NB4 (cell line): ENCODE measurements at regions not wholly inside any gene's neighbourhood (a gene's known extent, or its start where the extent isn't known, plus 50 kb on each side); places are given as distances from the start of the nearest gene placed in this dataset.

Experiments
- DNase-seq: peaks from one replicate; pipeline ENCODE4 v3.0.0; 2010; ENCODE audit warnings: low read depth
- H3K4me3 ChIP-seq: one replicate; pipeline ENCODE4 v1.5.1; 2011; ENCODE audit warnings: mild to moderate bottlenecking, low read depth, low read length, moderate library complexity
- CTCF ChIP-seq: IDR thresholded peaks from one replicate; pipeline ENCODE4 v1.5.1; 2012; ENCODE audit warnings: low read depth, low read length
- MAX ChIP-seq: IDR thresholded peaks from 2 replicates; pipeline ENCODE4 v1.6.1; 2011; ENCODE audit warnings: low read depth, low read length
- MYC ChIP-seq: IDR thresholded peaks from 2 replicates; pipeline ENCODE4 v1.6.1; 2011; ENCODE audit warnings: low read depth, low read length
- POLR2A ChIP-seq: IDR thresholded peaks from 2 replicates; pipeline ENCODE4 v1.6.1; 2011; ENCODE audit warnings: mild to moderate bottlenecking; ENCODE audit not compliant: insufficient read length; ENCODE audit errors: extremely low read depth

GRCh38 chr10:47165711-47166404, 134.1 kb upstream of the GDF10 start:
- H3K4me3 ChIP-seq, result peak overlapping the region; percentile 40
- peak; percentile 90 for DNase-seq
- no peak for TF ChIP-seq CTCF
- peak; percentile 44 for TF ChIP-seq POLR2A
- peak; percentile 94 for TF ChIP-seq MYC
- peak; percentile 89 for TF ChIP-seq MAX

- H3K4me3 ChIP-seq, result peak overlapping the region; percentile 40
- no peak for TF ChIP-seq MYC
- DNase-seq, result no peak
These were observed 133.6 kb upstream of the GDF10 start for GRCh38 chr10:47166405-47166777.

GRCh38 chr10:47166808-47167581, 133.0 kb upstream of the GDF10 start:
- TF ChIP-seq POLR2A, result peak; percentile 27
- peak; percentile 60 for DNase-seq
- H3K4me3 ChIP-seq, result peak overlapping the region; percentile 42

- peak overlapping the region; percentile 42 for H3K4me3 ChIP-seq
- no peak for TF ChIP-seq MYC
- 0 out of 2 replicates have a peak, but pooled peaks have one; percentile 5 for TF ChIP-seq MAX
- DNase-seq, result no peak
These were observed 132.4 kb upstream of the GDF10 start for GRCh38 chr10:47167591-47167990.

- TF ChIP-seq POLR2A (no peak), MYC (no peak), MAX (no peak), CTCF (no peak)
- no peak for DNase-seq
- no peak overlapping the region for H3K4me3 ChIP-seq
These were observed 130.4 kb upstream of the GDF10 start for GRCh38 chr10:47169581-47169980.

- TF ChIP-seq MYC, result no peak
- no peak for TF ChIP-seq POLR2A
- TF ChIP-seq CTCF, result no peak
- no peak for TF ChIP-seq MAX
- no peak for DNase-seq
- H3K4me3 ChIP-seq, result no peak overlapping the region
These were observed 126.0 kb upstream of the GDF10 start for GRCh38 chr10:47173929-47174442.

- no peak for DNase-seq
- TF ChIP-seq MYC (no peak), MAX (no peak), POLR2A (no peak), CTCF (no peak)
- no peak overlapping the region for H3K4me3 ChIP-seq
These were observed 124.5 kb upstream of the GDF10 start for GRCh38 chr10:47175181-47176123.
